HG03442 (cell line): ENCODE measurements at regions not wholly inside any gene's neighbourhood (a gene's known extent, or its start where the extent isn't known, plus 50 kb on each side); places are given as distances from the start of the nearest gene placed in this dataset.

Source experiments
- ATAC-seq: cut with Tn5 transposase; IDR thresholded peaks from one replicate; pipeline ENCODE4 v1.9.1; 2021; ENCODE audit warnings: mild to moderate bottlenecking, moderate library complexity; ENCODE audit not compliant: unreplicated experiment

GRCh38 chr6:90730151-90730673 lies 143.3 kb upstream of the MAP3K7 start:
- peak; percentile 83 for ATAC-seq

GRCh38 chr6:90729057-90729456 lies 142.2 kb upstream of the MAP3K7 start:
- no peak for ATAC-seq

GRCh38 chr6:90722648-90723047 lies 135.8 kb upstream of the MAP3K7 start:
- ATAC-seq: no peak

- no peak for ATAC-seq
Measured at GRCh38 chr6:90720404-90720803, 133.5 kb upstream of the MAP3K7 start.

GRCh38 chr6:90719321-90720195 lies 132.7 kb upstream of the MAP3K7 start:
- ATAC-seq: no peak

- no peak for ATAC-seq
Measured at GRCh38 chr6:90716376-90716775, 129.5 kb upstream of the MAP3K7 start.

- no peak for ATAC-seq
Measured at GRCh38 chr6:90715093-90715655, 128.3 kb upstream of the MAP3K7 start.

GRCh38 chr6:90714319-90714718 lies 127.4 kb upstream of the MAP3K7 start:
- no peak for ATAC-seq

- no peak for ATAC-seq
Measured at GRCh38 chr6:90712114-90712513, 125.2 kb upstream of the MAP3K7 start.

GRCh38 chr6:90709431-90709996 lies 122.6 kb upstream of the MAP3K7 start:
- ATAC-seq: no peak

GRCh38 chr6:90708206-90708737 lies 121.4 kb upstream of the MAP3K7 start:
- ATAC-seq: no peak

- ATAC-seq: no peak
Measured at GRCh38 chr6:90707246-90707645, 120.4 kb upstream of the MAP3K7 start.

- no peak for ATAC-seq
Measured at GRCh38 chr6:90703336-90703735, 116.5 kb upstream of the MAP3K7 start.

- ATAC-seq: no peak
Measured at GRCh38 chr6:90701926-90702325, 115.1 kb upstream of the MAP3K7 start.

GRCh38 chr6:90701146-90701781 lies 114.4 kb upstream of the MAP3K7 start:
- peak; percentile 79 for ATAC-seq

GRCh38 chr6:90695316-90695715 lies 108.4 kb upstream of the MAP3K7 start:
- ATAC-seq: no peak

- ATAC-seq: no peak
Measured at GRCh38 chr6:90694802-90695201, 107.9 kb upstream of the MAP3K7 start.

GRCh38 chr6:90691823-90692222 lies 105.0 kb upstream of the MAP3K7 start:
- ATAC-seq: no peak

- ATAC-seq: no peak
Measured at GRCh38 chr6:90689172-90689571, 102.3 kb upstream of the MAP3K7 start.

GRCh38 chr6:90687775-90688380 lies 101.0 kb upstream of the MAP3K7 start:
- no peak for ATAC-seq

- no peak for ATAC-seq
Measured at GRCh38 chr6:90681863-90682262, 95.0 kb upstream of the MAP3K7 start.
